ENCODE measurements at regions not wholly inside any gene's neighbourhood (a gene's known extent, or its start where the extent isn't known, plus 50 kb on each side); places are given as distances from the start of the nearest gene placed in this dataset.
"Not testable (repeated sequence)": the region's sequence is repeated elsewhere in the genome, so short reads cannot be mapped to it uniquely, and the experiment has no call there.

GRCh38 chr7:67484244-67484751 is 487.7 kb downstream of the TYW1 start:
- DNase-seq = peak; percentile 64 to 90

DNA sequence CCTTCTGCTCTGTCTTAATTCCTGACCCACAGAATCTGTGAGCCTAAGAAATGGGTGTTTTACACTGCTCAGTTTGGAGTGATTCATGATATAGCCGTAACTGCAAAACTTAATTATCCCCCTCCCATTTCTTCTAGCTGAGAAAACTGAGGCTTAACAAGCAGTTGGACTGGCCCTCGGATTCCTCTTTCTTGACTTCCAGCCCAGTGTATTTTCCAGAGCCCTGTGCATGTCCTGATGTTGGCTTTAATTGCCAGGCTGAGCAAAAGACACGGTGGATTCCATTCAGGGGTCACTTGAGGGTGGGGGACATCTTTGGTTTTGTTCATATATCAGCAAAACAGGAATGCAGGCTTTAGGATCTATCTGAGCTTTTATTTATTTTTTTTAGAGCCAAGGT is 489.8 kb downstream of the TYW1 start:
- DNase-seq = no peak

DNA sequence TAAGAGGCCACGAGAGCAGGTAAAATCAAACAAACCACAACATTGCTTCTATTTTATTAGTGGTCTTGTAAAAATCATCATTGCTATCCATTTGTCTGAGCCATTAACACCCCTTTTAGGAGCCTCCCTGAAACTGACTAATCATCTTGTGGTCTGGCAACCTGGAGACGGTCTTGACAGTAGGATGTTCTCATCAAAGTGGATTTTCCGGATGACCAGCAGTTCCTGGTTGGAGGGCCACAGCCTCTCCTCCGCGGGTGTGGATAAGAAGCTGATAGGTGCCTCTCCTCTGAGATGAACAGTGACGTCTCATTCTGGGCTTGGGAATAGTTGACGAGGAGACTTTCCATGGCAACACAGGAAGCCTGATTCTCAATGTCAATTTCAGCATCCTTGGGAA is 490.7 kb downstream of the TYW1 start:
- DNase-seq = no peak

DNA sequence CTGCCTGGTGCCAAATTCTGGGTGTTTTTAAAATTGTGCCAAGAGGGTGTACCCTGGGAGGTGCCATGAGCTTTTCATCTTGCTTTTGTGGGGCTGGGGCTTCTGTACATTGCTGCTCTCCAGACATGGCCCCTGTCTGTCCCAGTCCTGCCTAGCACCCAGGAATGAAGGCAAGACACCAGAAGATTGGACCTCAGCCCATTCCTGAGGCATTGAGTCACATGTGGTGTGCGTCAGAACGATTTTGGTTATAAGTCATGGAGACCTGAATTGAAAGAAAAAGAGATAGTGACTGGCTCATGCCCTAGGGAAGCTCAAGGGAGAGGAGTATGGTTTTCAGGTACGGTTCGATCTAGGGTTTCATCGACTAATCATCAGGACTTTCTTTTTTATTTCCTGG is 493.2 kb downstream of the TYW1 start:
- DNase-seq = no peak

DNA sequence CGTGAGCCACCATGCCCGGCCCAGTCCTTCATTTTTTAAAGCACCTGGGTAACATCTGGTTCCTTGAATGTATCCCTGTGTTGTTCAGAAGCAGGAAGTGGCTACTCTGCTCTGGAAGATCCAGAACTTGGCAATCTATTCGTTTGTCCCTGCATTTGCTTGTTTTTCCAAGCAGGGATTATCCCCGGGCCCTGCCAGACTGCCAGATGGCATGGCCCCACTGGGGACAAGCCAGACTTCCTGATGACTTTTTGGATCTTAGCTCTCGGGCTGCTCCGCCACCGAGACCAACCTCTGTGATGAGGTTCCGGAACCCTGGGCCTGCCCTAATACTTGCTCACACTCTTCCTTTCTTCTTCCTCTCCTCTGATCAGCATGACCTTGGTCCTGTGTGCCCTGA is 496.7 kb downstream of the TYW1 start:
- DNase-seq = peak; percentile 87 to 94

- no peak for DNase-seq
These were observed 500.0 kb downstream of the TYW1 start for GRCh38 chr7:67496589-67496988.

GRCh38 chr7:67497914-67498313 is 501.3 kb downstream of the TYW1 start:
- DNase-seq = not testable (repeated sequence)

- DNase-seq = no peak
These were observed 506.3 kb downstream of the TYW1 start for GRCh38 chr7:67502929-67503328.

- no peak for DNase-seq
These were observed 508.8 kb downstream of the TYW1 start for GRCh38 chr7:67505449-67505848.

- peak; percentile 53 to 79 for DNase-seq
These were observed 515.8 kb downstream of the TYW1 start for GRCh38 chr7:67512481-67512880.

- no peak for DNase-seq
These were observed 521.9 kb downstream of the TYW1 start for GRCh38 chr7:67518580-67518979.

DNA sequence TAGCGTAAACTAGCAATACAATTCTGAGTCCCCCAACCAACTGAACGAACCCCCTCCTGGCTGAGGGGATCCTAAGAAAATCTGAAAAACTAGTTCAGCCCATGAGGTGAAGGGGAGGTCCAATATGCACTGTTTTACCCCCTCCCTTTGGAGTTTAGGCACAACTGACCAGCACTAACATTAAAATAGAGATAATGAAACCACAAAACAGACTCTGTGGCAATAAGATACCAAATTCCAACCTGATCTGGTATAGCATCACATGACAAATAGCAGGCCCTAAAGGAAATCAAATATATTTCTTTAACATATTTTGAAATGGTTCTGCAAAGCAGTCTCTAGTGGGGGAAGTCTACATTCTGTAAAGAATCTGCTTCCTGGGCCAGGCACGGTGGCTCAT is 522.5 kb downstream of the TYW1 start:
- no peak for DNase-seq

- no peak for DNase-seq
These were observed 525.9 kb downstream of the TYW1 start for GRCh38 chr7:67522504-67522903.

DNA sequence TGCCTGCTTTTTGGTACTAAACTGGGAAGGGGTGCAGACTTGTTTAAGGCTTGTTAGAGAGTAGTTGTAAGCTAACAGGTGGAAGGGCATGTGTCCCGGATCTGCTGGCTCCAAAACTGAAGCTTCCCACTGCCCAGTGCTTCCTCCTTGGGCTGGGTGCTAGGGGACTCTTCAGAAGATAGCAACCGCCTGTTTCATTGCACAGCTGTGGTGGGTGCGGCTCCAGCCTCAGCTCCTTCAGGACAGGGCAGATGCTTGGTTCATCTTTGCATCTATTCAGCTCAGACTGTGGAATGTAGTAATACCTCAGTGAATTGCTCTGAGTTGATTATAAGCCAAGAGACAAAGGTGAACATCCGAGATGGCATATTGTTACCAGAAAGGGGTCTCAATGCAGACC is 527.1 kb downstream of the TYW1 start:
- peak; percentile 68 to 87 for DNase-seq

- peak in 1 of 2 experiments; percentile 26 for DNase-seq
These were observed 529.0 kb downstream of the TYW1 start for GRCh38 chr7:67525588-67525987.

- DNase-seq = no peak
These were observed 538.8 kb downstream of the TYW1 start for GRCh38 chr7:67535241-67535989.

GRCh38 chr7:67542916-67543315 is 546.3 kb downstream of the TYW1 start:
- no peak for DNase-seq

DNA sequence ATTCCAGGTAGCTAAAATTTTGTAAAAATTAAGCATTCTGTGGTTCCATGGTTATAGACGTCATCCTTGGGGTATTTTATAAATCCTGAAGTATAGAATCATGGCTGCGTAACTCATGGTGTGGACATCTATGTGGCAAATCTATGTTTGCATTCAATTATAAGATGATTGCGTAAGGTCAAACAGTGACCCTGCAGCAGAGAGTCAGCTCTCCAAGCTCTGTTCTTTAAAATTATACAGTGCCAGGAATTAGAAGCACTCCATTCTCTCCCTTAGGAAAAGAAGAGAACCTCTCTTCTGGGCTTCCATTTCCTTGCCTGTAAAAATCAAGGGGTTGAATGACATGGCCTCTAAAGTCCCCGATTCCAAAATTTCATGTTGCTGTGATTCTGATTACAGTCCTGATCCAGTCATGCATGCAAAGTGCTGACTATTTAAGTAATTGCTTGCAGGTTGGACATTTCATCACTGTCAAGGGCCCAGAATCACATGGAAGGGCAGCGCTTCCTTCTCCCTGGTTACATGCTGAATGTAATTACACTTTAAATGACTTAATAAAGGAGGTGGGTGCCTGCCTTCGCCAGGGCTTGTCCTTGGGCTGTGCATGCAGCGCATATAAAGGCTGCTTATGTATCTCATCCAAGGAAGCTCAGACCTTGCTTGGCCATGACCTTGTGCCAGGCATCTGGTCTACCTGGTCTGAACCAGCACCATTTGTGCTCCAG is 550.7 kb downstream of the TYW1 start:
- no peak for DNase-seq

DNA sequence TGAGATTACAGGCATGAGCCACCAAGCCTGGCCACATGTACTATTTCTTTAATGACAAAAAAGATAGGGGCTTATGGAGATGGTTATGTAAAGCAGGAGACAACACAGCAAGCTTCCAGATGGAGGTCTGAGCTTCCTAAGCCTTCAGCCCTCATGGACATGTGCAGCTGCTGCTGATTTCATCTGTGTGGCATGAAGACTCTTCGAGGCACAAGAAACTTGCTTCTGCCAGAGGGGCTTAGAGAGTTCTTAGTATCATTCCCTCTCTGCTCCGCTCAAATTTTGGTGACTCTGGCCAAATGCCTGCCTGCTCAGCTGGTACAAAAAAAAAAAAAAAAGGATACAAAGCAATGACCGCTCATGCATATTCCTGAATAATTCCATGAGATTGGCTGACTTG is 552.5 kb downstream of the TYW1 start:
- peak; percentile 13 to 27 for DNase-seq

DNA sequence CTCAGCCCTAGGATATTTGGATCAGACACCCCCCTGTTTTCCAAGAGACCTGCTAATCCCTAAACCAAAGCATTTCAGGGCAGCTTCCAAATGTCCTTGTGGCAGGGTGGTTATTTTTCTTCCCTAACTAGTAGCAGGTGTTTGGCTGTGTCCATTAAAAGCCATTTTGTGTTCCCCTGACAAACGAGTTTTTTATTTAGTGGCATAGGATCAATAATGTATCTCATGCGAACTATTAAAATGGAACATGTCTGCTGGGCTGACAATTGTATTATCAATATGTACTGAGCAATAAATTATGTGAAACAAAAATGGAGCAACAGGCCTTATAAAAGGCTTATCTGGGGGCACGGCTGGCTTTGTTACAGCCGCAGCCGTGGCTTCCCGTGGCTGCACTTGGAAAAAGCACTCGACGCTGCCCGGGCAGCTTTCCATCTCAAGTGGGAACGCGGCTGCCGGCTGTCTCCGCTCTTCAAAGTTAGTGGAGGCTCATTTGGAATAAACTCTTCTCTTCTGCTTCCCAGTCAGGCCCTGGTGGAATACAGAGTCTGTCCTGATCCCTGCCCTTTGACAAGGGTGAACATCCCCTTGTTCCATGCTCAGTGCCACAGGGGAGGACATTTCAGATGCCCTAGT is 554.3 kb downstream of the TYW1 start:
- DNase-seq = peak; percentile 68 to 80

GRCh38 chr7:67552738-67553137 is 556.1 kb downstream of the TYW1 start:
- DNase-seq = no peak

DNA sequence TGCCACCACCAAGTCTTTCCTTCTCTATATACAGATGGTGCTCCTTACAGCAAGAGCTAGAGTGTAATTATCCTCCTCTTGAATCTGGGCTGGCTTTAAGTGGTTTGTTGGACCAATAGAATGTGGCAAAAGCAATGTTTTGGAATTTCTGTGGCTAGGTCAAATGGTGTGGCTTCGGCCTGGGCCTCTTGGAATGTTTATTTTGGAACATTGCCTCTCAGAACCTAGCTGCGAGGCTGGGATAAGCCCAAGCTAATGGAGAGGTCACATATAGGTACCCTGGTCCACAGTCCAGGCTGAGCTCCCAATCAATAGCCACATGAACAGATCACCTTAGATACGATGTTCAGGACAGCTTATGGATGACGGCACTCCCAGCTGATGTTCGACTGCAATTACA is 556.7 kb downstream of the TYW1 start:
- DNase-seq = peak; percentile 16 to 63

GRCh38 chr7:67554986-67555385 is 558.4 kb downstream of the TYW1 start:
- DNase-seq = no peak

GRCh38 chr7:67564959-67565358 is 568.3 kb downstream of the TYW1 start:
- no peak for DNase-seq

Data from NCI-H524 (cell line).